ENCODE measurements at regions not wholly inside any gene's neighbourhood (a gene's known extent, or its start where the extent isn't known, plus 50 kb on each side); places are given as distances from the start of the nearest gene placed in this dataset.
"Not testable (repeated sequence)": the region's sequence is repeated elsewhere in the genome, so short reads cannot be mapped to it uniquely, and the experiment has no call there.

DNA sequence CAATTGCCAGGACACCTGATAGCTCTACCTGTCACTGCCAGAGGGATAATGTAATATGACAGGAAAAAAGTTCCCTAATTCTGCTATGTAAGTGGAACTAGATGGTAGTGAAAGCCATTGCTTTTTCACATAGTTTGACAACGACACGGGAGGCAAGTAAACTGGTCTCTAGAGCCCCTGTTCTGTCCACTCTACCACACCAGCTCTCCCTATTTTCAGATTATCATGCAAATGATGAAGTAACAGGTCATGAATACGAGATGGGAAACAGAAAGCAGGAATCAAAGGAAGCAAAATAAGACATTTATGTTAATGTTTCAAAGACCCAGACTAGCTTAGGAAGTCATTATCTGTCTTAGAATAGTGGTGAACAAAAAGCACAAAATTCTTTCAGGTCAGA, 56.2 kb downstream of the TAF11L14 start:
- no peak for DNase-seq

DNA sequence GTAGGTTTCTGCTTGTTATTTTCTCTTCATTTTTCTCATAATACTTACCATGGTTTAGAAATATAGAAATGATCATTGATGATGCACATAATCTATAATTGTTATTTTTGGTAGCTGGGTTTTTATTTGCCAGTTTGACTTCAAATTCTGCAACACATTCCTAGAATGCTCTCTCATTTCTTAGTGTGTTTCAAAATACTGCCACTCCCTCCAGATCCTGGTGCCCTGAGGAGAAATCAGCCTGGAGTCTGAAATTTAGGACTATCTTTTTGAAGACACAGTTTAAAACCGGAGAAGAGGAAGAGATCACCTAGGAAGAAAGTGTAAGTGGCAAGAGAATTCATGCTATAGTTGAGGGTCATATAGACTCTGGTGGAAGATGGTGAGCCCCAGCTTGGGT, 57.5 kb downstream of the TAF11L14 start:
- DNase-seq: no peak

DNA sequence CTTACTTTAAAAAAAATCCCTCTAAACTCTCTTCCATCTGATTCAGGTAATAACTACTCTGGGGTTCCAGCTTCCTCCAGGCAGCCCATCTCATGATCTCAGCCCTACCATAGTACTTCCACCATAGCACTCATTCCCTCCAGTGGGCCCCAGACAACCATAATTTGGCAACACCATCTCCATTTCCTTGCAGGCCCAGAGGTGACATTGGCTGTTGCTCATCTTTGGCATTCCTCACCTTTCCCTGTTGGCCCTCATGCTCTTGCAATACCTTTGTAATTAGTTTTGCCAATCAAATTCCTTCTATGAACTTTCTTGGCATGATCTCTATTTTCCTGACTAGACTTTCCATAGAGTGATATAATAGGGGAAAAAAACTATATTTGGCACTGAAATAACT, 60.1 kb downstream of the TAF11L14 start:
- DNase-seq: no peak

DNA sequence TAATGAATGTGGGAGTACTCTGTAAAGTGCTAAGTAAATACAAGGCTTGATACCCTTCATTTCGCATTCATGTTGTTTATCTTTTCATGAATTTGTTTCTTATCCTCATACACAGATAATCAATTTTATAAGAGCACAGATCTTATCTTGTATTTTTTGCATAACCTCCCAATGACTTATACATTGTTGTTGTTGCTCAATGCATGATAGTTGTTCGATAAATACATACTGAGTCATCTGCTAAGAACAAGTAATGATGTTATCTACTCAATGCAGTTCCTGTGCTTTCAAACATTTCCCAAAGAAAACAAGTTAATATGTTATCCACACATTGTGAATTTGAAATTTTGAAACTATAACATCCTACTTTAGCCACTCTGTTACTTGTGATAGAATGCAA, 60.7 kb downstream of the TAF11L14 start:
- DNase-seq: no peak

DNA sequence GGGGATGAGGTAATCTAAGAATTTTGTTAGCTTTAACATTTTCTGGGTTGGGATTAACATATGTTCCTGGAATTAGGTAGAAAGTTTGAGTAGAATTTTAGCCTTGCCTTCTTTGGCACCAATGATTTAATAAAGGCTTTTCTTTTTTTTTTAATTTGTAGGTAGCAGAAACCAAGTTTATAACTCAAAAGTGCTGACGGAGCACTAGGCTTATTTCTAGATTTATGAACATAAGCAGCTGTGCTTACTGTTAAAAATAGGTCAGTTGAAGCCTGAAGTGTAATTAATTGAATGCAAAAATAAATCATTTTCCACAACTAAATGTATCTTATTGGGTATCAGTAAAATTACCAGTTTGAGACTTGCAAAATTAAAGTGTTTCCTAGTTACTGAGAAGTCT, 62.4 kb downstream of the TAF11L14 start:
- no peak for DNase-seq

DNA sequence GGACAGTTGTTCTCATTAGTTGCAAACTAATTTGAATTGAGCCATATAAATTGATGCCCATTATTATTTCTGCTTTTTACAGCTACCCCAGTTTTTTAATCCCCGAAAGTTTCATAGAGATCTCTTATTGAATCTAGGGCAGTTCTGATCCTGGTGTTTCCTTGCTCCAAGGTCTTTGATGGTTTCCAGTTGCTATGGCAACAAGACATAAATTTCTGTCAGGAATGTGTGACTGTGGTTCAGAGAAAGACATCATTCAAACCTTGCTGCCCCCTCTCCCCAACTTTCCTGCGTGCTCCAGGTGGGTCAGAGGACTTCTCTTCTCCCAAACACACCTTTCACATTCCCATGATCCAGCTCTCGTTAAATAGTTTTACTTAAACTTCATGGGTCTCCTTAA, 63.4 kb downstream of the TAF11L14 start:
- no peak for DNase-seq

DNA sequence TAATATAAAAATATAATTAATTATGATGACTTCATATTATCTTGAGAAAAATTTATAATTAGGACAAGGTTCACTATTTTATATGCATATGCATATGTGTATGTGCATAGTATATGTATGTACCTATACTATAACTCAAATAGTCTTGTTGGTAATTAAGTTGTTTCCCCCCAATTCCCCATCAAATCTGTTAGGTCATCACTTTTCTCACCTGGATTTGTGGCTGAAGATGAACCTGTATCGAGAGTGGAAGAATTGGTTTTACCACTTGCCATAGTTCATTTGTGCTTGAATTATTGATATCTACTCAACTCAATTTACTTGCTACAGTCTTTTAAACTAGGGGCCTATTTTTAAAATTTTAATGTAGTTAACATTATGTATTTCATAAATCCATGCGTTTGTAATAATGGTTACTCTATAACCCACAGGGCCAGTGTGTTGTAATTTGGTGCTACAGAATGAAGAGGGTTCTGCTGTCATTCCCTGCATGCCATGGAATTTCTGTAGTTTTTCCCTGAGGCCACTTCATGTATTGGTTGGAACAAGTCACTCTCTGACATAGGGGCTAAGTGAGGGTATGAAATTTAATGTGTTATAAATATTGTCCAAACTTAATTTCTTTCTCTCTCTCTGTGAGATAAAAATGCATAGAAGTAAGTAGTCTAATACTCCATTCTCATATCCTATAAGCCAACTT, 74.9 kb downstream of the TAF11L14 start:
- no peak for DNase-seq

DNA sequence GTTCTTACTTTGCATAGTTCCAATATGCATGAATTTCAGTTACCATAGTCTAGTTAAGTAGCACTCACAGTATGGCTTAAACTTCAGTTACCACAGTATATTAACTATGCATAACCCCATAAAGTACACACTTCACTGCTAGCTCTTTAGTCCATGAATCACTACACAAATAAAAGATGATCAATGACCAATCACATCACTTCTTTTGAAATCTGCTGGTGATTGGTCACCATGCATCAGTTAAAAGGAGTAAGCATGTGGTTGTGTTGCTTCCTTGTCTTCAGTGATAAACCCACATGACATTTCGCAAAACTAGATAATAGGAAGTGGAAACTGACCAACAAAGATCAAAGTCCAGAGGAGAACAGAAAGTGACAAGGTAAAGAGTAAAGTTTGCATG, 79.0 kb downstream of the TAF11L14 start:
- no peak for DNase-seq

DNA sequence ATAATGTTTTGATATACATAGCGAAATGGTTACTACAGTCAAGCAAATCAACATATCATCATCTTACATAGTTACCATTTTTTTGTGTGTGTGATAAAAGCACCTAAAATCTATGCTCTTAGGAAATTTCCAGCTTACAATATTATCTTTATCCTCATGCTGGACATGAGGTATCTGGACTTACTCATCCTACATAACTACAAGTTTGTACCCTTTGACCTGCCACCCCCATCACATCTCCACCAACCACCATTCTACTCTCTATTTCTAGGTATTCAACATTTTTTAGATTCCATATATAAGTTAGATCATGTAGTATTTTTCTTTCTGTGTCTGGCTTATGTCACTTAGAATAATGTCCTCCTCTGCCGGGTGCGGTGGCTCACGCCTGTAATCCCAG, 79.9 kb downstream of the TAF11L14 start:
- no peak for DNase-seq

DNA sequence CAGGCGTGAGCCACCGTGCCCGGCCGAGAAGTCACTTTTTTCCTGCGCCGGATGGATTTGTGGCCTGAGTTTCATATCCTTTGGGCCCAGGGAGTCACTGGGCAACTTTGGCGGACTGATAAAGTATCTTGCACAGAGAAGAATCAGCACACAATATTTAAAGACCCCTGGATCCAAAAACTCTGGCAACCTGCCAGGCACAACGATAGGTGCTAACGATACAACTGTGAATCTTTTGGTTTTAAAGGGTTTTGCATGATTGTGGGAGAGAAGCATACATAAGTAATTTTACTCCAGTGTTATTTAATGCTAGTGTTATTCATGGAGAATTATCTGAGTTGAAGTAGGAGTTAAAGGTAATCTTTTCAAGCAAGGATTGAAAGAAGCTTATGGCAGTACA, 85.3 kb downstream of the TAF11L14 start:
- DNase-seq: no peak

DNA sequence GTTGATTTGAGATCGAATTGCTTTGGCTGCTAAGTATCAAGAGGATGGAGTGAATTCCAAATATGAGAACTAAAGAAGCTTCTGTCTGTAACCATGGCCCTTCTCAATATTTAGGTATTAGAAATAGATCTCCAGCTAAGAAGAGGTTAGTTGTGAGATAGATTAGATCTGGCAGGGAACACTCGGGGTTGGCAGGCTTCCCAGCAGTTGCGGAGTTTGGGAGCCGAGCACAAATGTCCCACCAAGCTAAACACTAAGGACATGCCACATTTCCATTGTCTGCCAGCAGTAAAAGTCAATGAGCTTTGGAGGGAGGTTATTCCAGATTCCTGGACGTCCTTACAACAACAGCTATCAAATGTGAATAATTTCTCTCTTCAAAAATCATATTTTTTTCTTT, 85.8 kb downstream of the TAF11L14 start:
- DNase-seq: no peak

DNA sequence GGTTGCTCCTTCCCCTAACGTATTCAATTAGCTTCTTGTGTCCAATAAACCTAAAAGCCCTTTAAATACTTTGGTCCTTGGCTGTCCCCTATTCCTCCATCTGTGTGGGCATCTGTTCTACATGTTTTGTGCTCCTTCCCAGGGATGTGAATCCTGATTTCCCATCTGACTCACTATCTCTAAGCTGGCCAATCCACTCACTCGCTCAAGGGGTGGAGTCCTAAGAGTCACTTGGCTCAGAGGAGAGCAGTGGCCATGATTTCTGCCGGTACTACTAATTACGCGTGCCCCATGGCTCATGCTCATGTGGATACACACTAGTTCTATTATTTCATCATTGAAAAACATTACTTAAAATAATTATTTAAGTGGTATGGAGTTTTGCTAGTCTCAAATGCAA, 89.6 kb downstream of the TAF11L14 start:
- no peak for DNase-seq

DNA sequence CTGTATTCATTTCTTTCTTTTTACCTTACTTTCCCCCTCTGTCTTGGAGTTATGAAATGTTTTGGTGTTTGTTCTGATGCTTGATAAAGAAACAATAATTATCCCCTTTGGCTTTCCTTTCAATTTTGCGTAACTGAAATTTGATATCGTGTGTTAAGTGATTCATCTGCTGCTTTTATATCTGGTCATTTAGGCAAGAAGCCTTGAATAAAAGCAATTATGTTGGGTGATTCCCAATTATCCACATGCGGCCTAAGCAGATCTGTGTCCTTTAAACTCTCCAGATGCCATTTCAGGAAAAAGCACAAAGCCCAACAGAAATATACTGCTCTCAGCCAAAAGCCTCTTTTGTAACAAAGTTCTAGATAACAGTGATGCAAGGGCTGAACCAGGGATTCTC, 92.8 kb downstream of the TAF11L14 start:
- DNase-seq: no peak

DNA sequence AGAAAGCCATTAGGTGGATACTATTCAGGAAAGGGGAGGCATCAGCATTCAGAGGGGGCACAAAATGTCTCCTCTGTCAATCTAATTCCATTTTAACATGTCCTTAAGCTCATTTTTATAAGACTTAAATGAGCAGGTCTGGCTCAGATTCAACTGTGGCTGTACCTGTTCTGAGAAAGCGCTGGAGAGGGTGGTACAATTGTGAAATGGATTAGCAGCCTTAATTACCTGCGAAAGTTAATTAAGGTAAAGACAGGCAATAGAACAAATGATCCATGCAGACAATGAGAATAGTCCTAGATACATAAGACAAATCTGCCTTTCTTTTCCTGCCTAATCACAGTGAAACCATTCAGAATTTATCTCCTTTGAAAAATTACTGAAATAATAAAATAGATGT, 96.2 kb downstream of the TAF11L14 start:
- DNase-seq: no peak

DNA sequence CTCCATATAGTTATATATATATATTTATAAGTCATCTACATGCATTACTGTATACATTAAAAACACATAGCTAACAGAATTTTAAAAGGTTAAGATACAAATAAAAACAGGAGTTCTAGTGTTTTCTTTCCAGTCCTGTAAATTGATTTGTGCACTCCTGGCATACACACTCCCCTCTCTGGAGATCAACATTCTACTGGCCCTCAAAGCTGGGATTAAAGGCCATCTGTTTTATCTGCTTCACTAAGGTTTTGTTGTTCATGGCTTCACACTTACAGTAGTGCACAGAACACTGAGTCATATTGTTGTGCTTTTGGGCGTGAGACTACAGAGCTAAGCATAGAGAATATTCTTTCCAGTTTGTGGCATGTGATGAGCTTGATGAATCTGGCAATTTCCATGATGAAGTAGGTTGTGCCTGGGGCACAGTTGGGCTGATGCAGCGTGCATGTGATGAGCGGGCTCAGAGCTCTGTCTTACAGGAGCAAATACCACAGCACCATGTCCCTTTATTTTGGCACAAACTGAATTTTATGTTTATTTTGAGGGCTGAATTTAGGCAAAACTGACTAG, 98.2 kb downstream of the TAF11L14 start:
- DNase-seq: no peak

DNA sequence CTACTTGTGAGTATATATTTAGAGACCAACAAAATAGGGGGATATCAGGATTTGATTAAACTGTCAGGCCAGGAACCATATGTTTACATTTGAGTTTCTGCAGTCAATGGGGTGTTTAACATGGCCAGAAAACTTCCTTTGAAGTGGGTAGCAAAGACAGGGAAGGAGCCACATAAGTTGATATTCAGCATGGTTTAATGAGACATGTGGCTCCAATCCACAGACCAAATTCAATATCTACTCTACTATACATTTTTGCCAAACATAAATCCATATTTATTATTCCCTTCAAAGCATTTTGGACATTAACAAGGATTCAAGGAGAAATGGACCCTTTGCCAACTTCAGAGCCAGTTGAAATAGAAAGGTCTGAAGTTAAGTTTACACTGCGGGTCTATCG, 99.8 kb downstream of the TAF11L14 start:
- no peak for DNase-seq

DNA sequence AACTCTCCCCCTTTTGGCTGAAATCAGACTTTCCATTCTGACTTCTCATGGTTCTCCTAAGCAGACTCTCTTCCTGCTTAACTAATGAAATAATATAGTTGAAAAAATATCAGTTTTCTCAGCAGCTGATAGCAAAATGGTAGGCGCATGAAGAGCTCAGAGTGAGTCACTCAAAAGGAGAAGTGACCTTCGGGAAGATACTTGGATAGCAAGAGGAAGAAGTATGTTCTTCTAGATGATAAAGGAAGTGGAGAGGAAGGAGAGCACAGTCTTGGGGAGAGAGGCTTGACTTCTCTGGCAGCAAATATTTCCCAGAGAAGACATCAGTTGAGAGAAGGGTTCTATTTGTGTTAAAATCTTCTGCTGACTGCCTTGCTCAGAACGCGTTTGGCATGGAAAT, 101.5 kb downstream of the TAF11L14 start:
- DNase-seq: no peak

DNA sequence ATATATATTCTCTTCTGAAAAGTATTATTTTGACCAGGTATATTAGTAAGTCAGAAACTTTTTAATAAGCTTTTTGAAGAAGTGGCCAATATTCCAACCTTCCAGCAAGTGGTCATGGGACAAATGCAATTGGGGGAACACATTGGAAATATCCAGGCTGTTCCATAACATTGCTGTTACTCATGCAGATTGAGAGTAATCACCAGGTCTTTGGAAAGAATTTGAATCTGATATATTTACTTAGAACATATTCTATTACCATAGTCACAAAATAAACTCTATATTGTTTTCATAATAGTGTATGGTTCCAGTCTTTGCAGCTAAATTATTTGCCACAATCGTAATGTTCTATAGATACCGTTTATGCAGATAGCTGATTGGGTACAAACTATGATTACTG, 102.8 kb downstream of the TAF11L14 start:
- no peak for DNase-seq

DNA sequence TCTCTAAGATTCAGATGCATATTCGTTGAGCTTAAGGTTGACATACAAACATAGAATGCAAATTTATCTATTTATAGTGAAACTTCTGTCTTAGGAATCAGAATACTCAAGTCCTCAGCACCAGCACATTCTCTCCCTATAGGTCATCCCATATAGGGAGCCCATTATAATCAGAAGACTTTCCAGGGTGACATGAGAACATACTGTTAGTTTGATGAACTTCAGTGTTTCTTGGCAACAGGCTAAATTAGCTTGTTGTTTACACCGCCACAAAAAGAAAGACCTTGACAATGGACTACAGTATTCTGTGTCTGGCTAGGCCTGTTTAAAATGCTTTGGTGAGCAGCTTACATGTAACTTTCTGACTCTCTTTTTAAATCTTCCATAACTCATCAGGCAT, 104.2 kb downstream of the TAF11L14 start:
- DNase-seq: no peak

DNA sequence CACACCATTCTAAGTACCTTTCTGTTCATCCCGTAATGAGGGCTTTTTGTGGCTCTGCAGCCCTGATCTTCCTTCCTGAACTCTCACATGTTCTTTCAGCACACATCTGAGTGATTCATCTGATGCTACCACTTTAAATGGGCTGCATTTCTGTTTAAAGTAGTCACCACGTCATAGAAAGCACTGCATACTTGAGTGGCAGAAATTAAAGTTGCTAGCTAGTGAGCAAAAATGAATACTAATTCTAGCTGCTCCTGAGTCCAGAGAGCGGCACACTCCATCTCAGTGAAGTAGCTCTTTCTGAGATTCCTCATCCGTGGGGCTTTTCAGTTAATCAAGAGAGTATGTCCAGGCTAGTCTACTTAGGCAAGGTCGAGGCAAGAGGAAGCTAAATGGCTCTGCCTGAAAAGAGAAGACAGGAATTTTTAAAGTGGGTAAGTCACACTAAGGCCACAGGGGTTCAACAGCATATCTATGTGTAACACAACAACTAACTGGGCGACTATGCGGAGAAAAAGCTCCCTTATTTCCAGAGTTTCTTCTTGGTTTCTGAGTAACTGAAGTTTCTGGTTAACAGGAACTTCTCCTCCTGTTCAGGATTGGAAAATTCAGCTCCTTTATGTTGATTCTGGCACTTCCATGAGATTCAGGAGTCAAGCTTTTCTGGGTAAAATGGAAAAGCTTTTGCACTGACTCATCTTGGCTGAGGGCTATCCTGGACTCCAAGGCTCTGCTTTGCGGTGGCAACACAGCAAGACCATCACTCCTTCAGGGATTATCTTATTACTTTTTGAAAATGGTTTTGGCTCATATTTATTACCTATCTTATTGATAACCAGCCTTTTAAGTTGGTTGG, 109.5 kb downstream of the TAF11L14 start:
- DNase-seq: no peak

DNA sequence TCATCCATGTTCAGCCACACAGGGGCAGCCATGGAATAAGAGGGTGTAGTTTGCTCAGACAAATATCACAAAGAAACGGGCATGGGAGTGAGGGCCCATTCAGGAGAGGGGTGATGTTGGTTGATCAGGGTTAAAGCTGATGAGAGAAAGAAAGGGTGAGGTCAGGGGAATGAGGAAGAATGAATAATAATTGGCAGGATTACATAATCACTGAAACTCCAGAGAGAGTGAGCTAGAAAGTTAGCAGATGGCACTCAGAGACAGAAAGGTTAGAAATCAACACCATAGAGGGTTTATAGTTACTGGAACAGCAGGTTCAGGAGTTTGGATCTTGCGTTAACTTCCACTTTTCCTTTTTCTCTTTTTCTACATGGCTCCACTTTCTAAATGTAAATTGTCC, 113.9 kb downstream of the TAF11L14 start:
- DNase-seq: no peak

DNA sequence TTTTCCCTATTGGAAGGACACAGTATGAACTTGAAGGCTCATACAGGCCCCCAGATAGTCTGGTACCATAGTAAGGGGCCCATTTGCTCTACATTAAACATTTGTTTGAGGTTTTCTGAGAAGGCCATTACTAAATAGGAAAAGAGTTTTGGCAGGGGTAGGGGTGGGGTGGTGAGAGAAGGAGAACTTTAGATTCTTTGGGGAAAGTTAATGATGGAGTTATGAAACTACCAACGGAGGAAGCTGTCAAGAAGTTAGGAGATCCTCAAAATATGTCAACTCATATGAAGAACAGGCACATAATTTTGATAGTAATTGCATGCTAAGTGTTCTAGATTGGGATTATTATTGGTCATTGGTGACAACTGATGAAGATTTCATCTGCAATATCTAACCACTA, 114.7 kb downstream of the TAF11L14 start:
- DNase-seq: no peak

DNA sequence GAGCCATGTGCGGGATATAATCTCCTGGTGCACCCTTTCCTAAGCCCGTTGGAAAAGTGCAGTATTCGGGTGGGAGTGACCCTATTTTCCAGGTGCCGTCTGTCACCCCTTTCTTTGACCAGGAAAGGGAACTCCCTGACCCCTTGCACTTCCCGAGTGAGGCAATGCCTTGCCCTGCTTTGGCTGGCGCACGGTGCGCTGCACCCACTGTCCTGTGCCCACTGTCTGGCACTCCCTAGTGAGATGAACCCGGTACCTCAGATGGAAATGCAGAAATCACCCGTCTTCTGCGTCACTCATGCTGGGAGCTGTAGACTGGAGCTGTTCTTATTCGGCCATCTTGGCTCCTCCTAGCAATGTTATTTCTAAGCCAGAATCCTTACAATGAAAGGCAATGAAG, 121.1 kb downstream of the TAF11L14 start:
- DNase-seq: not testable (repeated sequence)

DNA sequence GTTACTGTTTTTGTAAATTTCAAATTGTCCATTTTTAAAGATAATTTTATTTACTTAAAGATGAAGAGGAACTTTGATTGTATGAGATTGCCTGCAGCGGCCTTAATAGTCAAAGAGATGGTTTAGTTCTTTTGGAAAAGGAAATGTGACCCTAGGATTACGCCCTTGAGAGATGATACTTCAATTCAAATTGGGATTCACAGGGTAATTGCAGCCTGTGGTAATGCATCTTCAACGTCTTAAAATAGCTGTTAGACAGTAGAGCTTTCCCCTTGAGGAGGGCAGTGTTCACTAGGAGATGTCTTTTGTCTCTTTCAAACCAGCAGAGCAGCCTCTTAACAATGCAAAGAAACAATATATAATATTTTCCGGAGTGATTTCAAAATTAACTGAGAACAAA, 127.1 kb downstream of the TAF11L14 start:
- no peak for DNase-seq

All from stimulated activated CD4-positive, alpha-beta T cell treated with anti-CD3 and anti-CD28 coated beads, Interleukin-12 subunit alpha, Interleukin-12 subunit beta, amount 100 ng/mL, for 4 hours (primary cell).